Keratinocyte (primary cell): ENCODE measurements at regions not wholly inside any gene's neighbourhood (a gene's known extent, or its start where the extent isn't known, plus 50 kb on each side); places are given as distances from the start of the nearest gene placed in this dataset.

Experiments
- EZH2 ChIP-seq: IDR thresholded peaks from one replicate; pipeline ENCODE4 v1.6.1; 2012; ENCODE audit warnings: inconsistent platforms, mild to moderate bottlenecking, low read length, moderate library complexity
- TF ChIP-seq, protein P1 (sequence below), 3 experiments: IDR thresholded peaks in 1 of 3; conservative IDR thresholded peaks in 1 of 3; optimal IDR thresholded peaks in 1 of 3; 2 replicates in 2 of 3; 3 replicates in 1 of 3; pipeline versions ENCODE3 to v1.5.1; 2011; ENCODE audit warnings: low read length in 3 of 3, mild to moderate bottlenecking in 3 of 3, moderate library complexity in 2 of 3, control low read depth in 1 of 3, inconsistent platforms in 1 of 3; ENCODE audit not compliant: insufficient read depth in 2 of 3; ENCODE audit errors: extremely low read depth in 1 of 3

DNA sequence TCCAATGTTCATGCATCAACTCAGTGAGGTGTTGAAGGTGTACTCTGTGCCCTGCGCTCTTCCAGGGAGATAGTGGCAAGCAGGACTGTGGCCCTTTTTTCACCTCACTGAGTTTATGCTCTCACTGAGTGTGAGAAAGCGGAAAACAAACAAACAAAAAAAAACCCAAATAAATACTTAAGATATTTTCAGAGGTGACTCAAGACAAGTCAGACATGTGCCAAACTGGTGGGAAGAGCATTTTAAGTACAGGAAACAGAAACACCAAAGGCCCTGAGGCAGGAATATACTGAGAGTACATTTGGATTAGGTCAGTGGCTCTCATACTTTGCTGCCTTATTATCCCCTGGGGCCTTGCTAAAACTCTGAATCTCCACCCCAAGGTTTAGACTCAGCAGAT is 111.9 kb upstream of the IGFBP3 start:
- TF ChIP-seq EZH2, result no peak
- TF ChIP-seq, protein P1, sequence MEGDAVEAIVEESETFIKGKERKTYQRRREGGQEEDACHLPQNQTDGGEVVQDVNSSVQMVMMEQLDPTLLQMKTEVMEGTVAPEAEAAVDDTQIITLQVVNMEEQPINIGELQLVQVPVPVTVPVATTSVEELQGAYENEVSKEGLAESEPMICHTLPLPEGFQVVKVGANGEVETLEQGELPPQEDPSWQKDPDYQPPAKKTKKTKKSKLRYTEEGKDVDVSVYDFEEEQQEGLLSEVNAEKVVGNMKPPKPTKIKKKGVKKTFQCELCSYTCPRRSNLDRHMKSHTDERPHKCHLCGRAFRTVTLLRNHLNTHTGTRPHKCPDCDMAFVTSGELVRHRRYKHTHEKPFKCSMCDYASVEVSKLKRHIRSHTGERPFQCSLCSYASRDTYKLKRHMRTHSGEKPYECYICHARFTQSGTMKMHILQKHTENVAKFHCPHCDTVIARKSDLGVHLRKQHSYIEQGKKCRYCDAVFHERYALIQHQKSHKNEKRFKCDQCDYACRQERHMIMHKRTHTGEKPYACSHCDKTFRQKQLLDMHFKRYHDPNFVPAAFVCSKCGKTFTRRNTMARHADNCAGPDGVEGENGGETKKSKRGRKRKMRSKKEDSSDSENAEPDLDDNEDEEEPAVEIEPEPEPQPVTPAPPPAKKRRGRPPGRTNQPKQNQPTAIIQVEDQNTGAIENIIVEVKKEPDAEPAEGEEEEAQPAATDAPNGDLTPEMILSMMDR (optimal IDR thresholded peaks at IDR 0.05 in 1 of 3, IDR thresholded peaks at IDR 0.05 in 1 of 3, conservative IDR thresholded peaks at IDR 0.05 in 1 of 3; ENCODE audit: extremely low read depth in 1 of 3, insufficient read depth in 2 of 3, low read length in 3 of 3), result no peak
